ENCODE measurements at regions not wholly inside any gene's neighbourhood (a gene's known extent, or its start where the extent isn't known, plus 50 kb on each side); places are given as distances from the start of the nearest gene placed in this dataset.

DNA sequence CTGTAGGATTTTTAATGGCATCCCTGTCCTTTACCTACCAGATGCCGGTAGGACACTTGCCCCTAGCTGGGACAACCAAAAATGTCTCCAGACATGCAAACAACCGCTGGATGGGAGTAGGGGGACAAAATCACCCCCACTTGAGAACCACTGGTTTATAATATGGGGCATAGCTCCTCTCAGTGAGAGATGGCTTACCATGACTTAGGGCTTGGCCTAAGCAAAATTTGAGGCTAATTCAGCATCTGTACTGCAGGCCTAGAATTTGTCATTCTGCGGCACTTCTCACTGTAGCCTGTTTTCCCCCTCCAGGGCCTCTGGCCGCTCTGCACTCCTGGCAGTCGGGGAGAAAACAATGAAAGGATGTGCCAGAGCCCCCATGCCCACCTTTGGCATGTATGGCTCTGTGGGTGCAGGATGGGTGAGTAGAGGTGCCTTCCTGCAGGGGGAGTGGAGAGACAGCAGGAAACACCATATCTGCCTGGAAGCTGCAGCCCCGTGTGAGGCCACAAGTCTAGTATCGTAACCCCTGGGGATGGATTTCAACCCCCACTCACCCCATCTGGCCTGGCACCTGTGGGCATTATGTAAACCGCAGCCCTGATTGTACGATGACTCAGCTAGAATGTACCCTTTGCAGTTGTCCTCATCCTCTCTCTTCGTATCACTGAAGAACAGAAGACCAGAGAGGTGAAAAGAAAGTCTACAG, 268.1 kb downstream of the SOX9 start:
- H3K4me3 ChIP-seq (ENCODE audit: low read depth, low read length) = no peak overlapping the region
- no peaks in the 10 kb centered on the region for H3K36me3 ChIP-seq (replicated peaks)
- no peaks in the 10 kb centered on the region for H3K27me3 ChIP-seq (replicated peaks)
- peak; percentile 46 for TF ChIP-seq CTCF (IDR thresholded peaks at IDR 0.05; ENCODE audit: low read depth, low read length, missing control alignments)
- H3K27ac ChIP-seq = no peak overlapping the region
- in situ Hi-C loops (cut with HindIII; ENCODE audit: low pct_ligation_motif_present, low sequenced_read_pairs) = no loop called here
- DNase-seq = no peak

DNA sequence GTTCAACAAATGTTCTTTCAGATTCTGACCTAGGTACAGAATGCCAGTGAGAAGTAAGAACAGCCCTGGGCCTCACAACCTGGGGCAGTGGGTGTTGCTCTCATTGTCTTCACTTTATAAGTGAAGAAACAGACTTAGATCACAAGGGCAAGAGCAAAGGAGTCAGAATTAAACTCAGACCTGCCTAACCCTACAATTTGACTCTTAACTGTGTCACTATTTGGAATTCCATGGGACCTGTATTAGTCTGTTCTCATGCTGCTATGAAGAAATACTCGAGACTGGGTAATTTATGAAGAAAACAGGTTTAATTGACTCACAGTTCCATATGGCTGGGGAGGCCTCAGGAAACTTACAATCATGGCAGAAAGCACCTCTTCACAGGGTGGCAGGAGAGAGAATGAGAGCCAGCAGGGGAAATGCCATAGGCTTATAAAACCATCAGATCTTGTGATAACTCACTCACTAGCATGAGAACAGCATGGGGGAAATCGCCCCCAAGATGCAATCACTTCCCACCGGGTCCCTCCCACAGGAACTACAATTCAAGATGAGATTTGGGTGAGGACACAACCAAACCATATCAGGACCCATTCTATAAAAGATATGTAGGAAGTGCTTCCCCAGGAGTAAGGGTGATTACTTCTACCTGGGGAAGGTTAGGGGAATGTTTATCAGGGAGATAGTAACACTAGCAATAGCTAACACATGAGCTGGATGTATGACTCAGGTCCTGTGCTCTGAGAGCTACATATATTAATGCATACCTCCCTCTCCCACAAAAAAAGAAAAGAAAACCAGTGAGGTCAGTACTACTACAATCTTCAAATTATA, 270.1 kb downstream of the SOX9 start:
- no peak overlapping the region for H3K4me3 ChIP-seq (ENCODE audit: low read depth, low read length)
- in situ Hi-C loops (cut with HindIII; ENCODE audit: low pct_ligation_motif_present, low sequenced_read_pairs) = no loop called here
- peak; percentile 70 for DNase-seq
- TF ChIP-seq CTCF (IDR thresholded peaks at IDR 0.05; ENCODE audit: low read depth, low read length, missing control alignments) = no peak
- peak overlapping the region; percentile 70 for H3K27ac ChIP-seq
- H3K36me3 ChIP-seq (replicated peaks) = no peaks in the 10 kb centered on the region
- H3K27me3 ChIP-seq (replicated peaks) = no peaks in the 10 kb centered on the region

GRCh38 chr17:72392056-72393010, 271.5 kb downstream of the SOX9 start:
- in situ Hi-C loops (cut with HindIII; ENCODE audit: low pct_ligation_motif_present, low sequenced_read_pairs) = no loop called here
- H3K27me3 ChIP-seq (replicated peaks) = no peaks in the 10 kb centered on the region
- no peak for TF ChIP-seq CTCF (IDR thresholded peaks at IDR 0.05; ENCODE audit: low read depth, low read length, missing control alignments)
- H3K27ac ChIP-seq = peak overlapping the region; percentile 70
- H3K36me3 ChIP-seq (replicated peaks) = no peaks in the 10 kb centered on the region
- peak; percentile 57 for DNase-seq
- no peak overlapping the region for H3K4me3 ChIP-seq (ENCODE audit: low read depth, low read length)

GRCh38 chr17:72393553-72393952, 272.7 kb downstream of the SOX9 start:
- in situ Hi-C loops (cut with HindIII; ENCODE audit: low pct_ligation_motif_present, low sequenced_read_pairs) = no loop called here

More at GRCh38 chr17:72393553-72393952, 272.7 kb downstream of the SOX9 start:
- peak; percentile 76 for DNase-seq
- peak overlapping the region; percentile 70 for H3K27ac ChIP-seq
- peak overlapping the region; percentile 27 for H3K4me3 ChIP-seq (ENCODE audit: low read depth, low read length)
- H3K27me3 ChIP-seq (replicated peaks) = no peaks in the 10 kb centered on the region
- H3K36me3 ChIP-seq (replicated peaks) = no peaks in the 10 kb centered on the region
- no peak for TF ChIP-seq CTCF (IDR thresholded peaks at IDR 0.05; ENCODE audit: low read depth, low read length, missing control alignments)

All from brain microvascular endothelial cell (primary cell).